Retinal pigment epithelial cell (primary cell): ENCODE measurements at regions not wholly inside any gene's neighbourhood (a gene's known extent, or its start where the extent isn't known, plus 50 kb on each side); places are given as distances from the start of the nearest gene placed in this dataset.
A peak's percentile ranks its signal among the peaks of the same experiment; 100 is the strongest.

Experiments
- DNase-seq: peaks from one replicate; pipeline ENCODE4 v3.0.0-alpha.2; 2010; ENCODE audit warnings: low read depth
- H3K4me3 ChIP-seq: 2 replicates; pipeline ENCODE4 v1.5.1; 2011; ENCODE audit warnings: mild to moderate bottlenecking, low read length, control low read depth, moderate library complexity
- CTCF ChIP-seq: conservative IDR thresholded peaks from 2 replicates; pipeline ENCODE4 v1.5.1; 2011; ENCODE audit warnings: low read depth, low read length, control low read depth, inconsistent platforms

GRCh38 chr20:23146181-23146580 lies 60.1 kb upstream of the CD93 start:
- H3K4me3 ChIP-seq = no peak overlapping the region
- TF ChIP-seq CTCF = no peak
- no peak for DNase-seq

GRCh38 chr20:23145281-23145700 lies 59.2 kb upstream of the CD93 start:
- peak; percentile 62 for DNase-seq
- H3K4me3 ChIP-seq = no peak overlapping the region
- no peak for TF ChIP-seq CTCF

- no peak for DNase-seq
- no peak overlapping the region for H3K4me3 ChIP-seq
- TF ChIP-seq CTCF = no peak
Observed at GRCh38 chr20:23144856-23145255, 58.7 kb upstream of the CD93 start.

- TF ChIP-seq CTCF = no peak
- H3K4me3 ChIP-seq = no peak overlapping the region
- no peak for DNase-seq
Observed at GRCh38 chr20:23143986-23144690, 58.0 kb upstream of the CD93 start.

GRCh38 chr20:23143098-23143497 lies 57.0 kb upstream of the CD93 start:
- TF ChIP-seq CTCF = no peak

GRCh38 chr20:23142162-23143050 lies 56.3 kb upstream of the CD93 start:
- no peak for DNase-seq
- TF ChIP-seq CTCF = no peak
- H3K4me3 ChIP-seq = no peak overlapping the region

More at GRCh38 chr20:23143098-23143497, 57.0 kb upstream of the CD93 start:
- DNase-seq = peak; percentile 57
- H3K4me3 ChIP-seq = no peak overlapping the region
